ENCODE measurements at regions not wholly inside any gene's neighbourhood (a gene's known extent, or its start where the extent isn't known, plus 50 kb on each side); places are given as distances from the start of the nearest gene placed in this dataset.

- TF ChIP-seq, protein P1, sequence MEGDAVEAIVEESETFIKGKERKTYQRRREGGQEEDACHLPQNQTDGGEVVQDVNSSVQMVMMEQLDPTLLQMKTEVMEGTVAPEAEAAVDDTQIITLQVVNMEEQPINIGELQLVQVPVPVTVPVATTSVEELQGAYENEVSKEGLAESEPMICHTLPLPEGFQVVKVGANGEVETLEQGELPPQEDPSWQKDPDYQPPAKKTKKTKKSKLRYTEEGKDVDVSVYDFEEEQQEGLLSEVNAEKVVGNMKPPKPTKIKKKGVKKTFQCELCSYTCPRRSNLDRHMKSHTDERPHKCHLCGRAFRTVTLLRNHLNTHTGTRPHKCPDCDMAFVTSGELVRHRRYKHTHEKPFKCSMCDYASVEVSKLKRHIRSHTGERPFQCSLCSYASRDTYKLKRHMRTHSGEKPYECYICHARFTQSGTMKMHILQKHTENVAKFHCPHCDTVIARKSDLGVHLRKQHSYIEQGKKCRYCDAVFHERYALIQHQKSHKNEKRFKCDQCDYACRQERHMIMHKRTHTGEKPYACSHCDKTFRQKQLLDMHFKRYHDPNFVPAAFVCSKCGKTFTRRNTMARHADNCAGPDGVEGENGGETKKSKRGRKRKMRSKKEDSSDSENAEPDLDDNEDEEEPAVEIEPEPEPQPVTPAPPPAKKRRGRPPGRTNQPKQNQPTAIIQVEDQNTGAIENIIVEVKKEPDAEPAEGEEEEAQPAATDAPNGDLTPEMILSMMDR (IDR thresholded peaks at IDR 0.05) = no peak
- no peak for TF ChIP-seq POLR2A (IDR thresholded peaks at IDR 0.05)
Observed at GRCh38 chr14:22164616-22165015, 424.4 kb downstream of the DAD1 start.
